Caki2 (cell line): ENCODE measurements at regions not wholly inside any gene's neighbourhood (a gene's known extent, or its start where the extent isn't known, plus 50 kb on each side); places are given as distances from the start of the nearest gene placed in this dataset.
A peak's percentile ranks its signal among the peaks of the same experiment; 100 is the strongest.

Source experiments
- DNase-seq: peaks from one replicate; pipeline ENCODE4 v3.0.0-alpha.2; 2015; ENCODE audit warnings: low read depth
- in situ Hi-C: cut with HindIII; loops from 2 replicates; pipeline ENCODE4 v1.10.0; 2016; ENCODE audit warnings: low sequenced_read_pairs, low pct_unique_long_range_greater_than_20kb, mixed read lengths

- in situ Hi-C loops = no loop called here
- DNase-seq = no peak
Observed at GRCh38 chr6:12457094-12457493, 166.9 kb downstream of the EDN1 start.

- no peak for DNase-seq
- in situ Hi-C loops = no loop called here
Observed at GRCh38 chr6:12458558-12458957, 168.4 kb downstream of the EDN1 start.

GRCh38 chr6:12459945-12460661 is 169.9 kb downstream of the EDN1 start:
- DNase-seq = no peak
- in situ Hi-C loops = no loop called here

GRCh38 chr6:12467706-12468670 is 177.8 kb downstream of the EDN1 start:
- in situ Hi-C loops = no loop called here
- DNase-seq = no peak

- DNase-seq = peak; percentile 8
- in situ Hi-C loops = no loop called here
Observed at GRCh38 chr6:12472601-12473038, 182.5 kb downstream of the EDN1 start.

GRCh38 chr6:12473494-12473893 is 183.3 kb downstream of the EDN1 start:
- in situ Hi-C loops = no loop called here
- no peak for DNase-seq

- peak; percentile 8 for DNase-seq
- in situ Hi-C loops = no loop called here
Observed at GRCh38 chr6:12474167-12475140, 184.3 kb downstream of the EDN1 start.

- no peak for DNase-seq
- in situ Hi-C loops = no loop called here
Observed at GRCh38 chr6:12476484-12476883, 186.3 kb downstream of the EDN1 start.

- in situ Hi-C loops = no loop called here
Observed at GRCh38 chr6:12477616-12478015, 187.5 kb downstream of the EDN1 start.

GRCh38 chr6:12478921-12479320 is 188.8 kb downstream of the EDN1 start:
- no peak for DNase-seq
- in situ Hi-C loops = no loop called here

More at GRCh38 chr6:12477616-12478015, 187.5 kb downstream of the EDN1 start:
- no peak for DNase-seq

GRCh38 chr6:12479451-12479850 is 189.3 kb downstream of the EDN1 start:
- in situ Hi-C loops = no loop called here
- no peak for DNase-seq

- no peak for DNase-seq
- in situ Hi-C loops = no loop called here
Observed at GRCh38 chr6:12479881-12480280, 189.7 kb downstream of the EDN1 start.

- in situ Hi-C loops = no loop called here
- DNase-seq = no peak
Observed at GRCh38 chr6:12480379-12480778, 190.2 kb downstream of the EDN1 start.

GRCh38 chr6:12481292-12481691 is 191.1 kb downstream of the EDN1 start:
- DNase-seq = no peak
- in situ Hi-C loops = no loop called here

GRCh38 chr6:12481850-12482249 is 191.7 kb downstream of the EDN1 start:
- in situ Hi-C loops = no loop called here
- no peak for DNase-seq

- DNase-seq = peak; percentile 3
- in situ Hi-C loops = no loop called here
Observed at GRCh38 chr6:12482386-12483375, 192.5 kb downstream of the EDN1 start.

GRCh38 chr6:12483712-12484111 is 193.6 kb downstream of the EDN1 start:
- in situ Hi-C loops = no loop called here
- peak; percentile 66 for DNase-seq
